ENCODE measurements at regions not wholly inside any gene's neighbourhood (a gene's known extent, or its start where the extent isn't known, plus 50 kb on each side); places are given as distances from the start of the nearest gene placed in this dataset.

GRCh38 chr11:41982276-41982675 lies 522.8 kb upstream of the LRRC4C start:
- DNase-seq = no peak

GRCh38 chr11:41982975-41983374 lies 523.5 kb upstream of the LRRC4C start:
- no peak for DNase-seq

GRCh38 chr11:41983475-41983874 lies 524.0 kb upstream of the LRRC4C start:
- no peak for DNase-seq

GRCh38 chr11:41984023-41984422 lies 524.6 kb upstream of the LRRC4C start:
- DNase-seq = no peak

- DNase-seq = no peak
Measured at GRCh38 chr11:41985799-41986198, 526.3 kb upstream of the LRRC4C start.

GRCh38 chr11:41988951-41989572 lies 529.6 kb upstream of the LRRC4C start:
- no peak for DNase-seq

- no peak for DNase-seq
Measured at GRCh38 chr11:41989823-41990380, 530.5 kb upstream of the LRRC4C start.

- DNase-seq = no peak
Measured at GRCh38 chr11:41996533-41996932, 537.1 kb upstream of the LRRC4C start.

- DNase-seq = no peak
Measured at GRCh38 chr11:41997844-41998401, 538.5 kb upstream of the LRRC4C start.

GRCh38 chr11:41999066-41999465 lies 539.6 kb upstream of the LRRC4C start:
- no peak for DNase-seq

- no peak for DNase-seq
Measured at GRCh38 chr11:42003801-42004200, 544.3 kb upstream of the LRRC4C start.

- DNase-seq = no peak
Measured at GRCh38 chr11:42006766-42007165, 547.3 kb upstream of the LRRC4C start.

GRCh38 chr11:42012271-42012670 lies 552.8 kb upstream of the LRRC4C start:
- no peak for DNase-seq

- DNase-seq = no peak
Measured at GRCh38 chr11:42013656-42014201, 554.3 kb upstream of the LRRC4C start.

- DNase-seq = no peak
Measured at GRCh38 chr11:42021911-42022310, 562.5 kb upstream of the LRRC4C start.

GRCh38 chr11:42023267-42023666 lies 563.8 kb upstream of the LRRC4C start:
- DNase-seq = no peak

GRCh38 chr11:42025121-42025803 lies 565.8 kb upstream of the LRRC4C start:
- no peak for DNase-seq

- no peak for DNase-seq
Measured at GRCh38 chr11:42034826-42035225, 575.4 kb upstream of the LRRC4C start.

- no peak for DNase-seq
Measured at GRCh38 chr11:42036201-42036600, 576.7 kb upstream of the LRRC4C start.

- no peak for DNase-seq
Measured at GRCh38 chr11:42043312-42043711, 583.9 kb upstream of the LRRC4C start.

- no peak for DNase-seq
Measured at GRCh38 chr11:42047637-42048555, 588.4 kb upstream of the LRRC4C start.

- DNase-seq = no peak
Measured at GRCh38 chr11:42049186-42049585, 589.7 kb upstream of the LRRC4C start.

- DNase-seq = no peak
Measured at GRCh38 chr11:42049650-42050049, 590.2 kb upstream of the LRRC4C start.
